GM12878 (cell line): ENCODE measurements at regions not wholly inside any gene's neighbourhood (a gene's known extent, or its start where the extent isn't known, plus 50 kb on each side); places are given as distances from the start of the nearest gene placed in this dataset.

Experiments
- ATAC-seq: fragments of 200-7000 bp; cut with Tn5 transposase; 3 replicates; pipeline ENCODE4 v1.9.1; 2020; ENCODE audit warnings: mild to moderate bottlenecking, moderate library complexity
- BruUV-seq: library from RNA; stranded (reverse); fragments of 400-500 nt; replicated peaks from 2 replicates; lab custom pipeline; 2021; lab: Mats Ljungman, UMichigan
- CTCF ChIA-PET: fragments of 300-600 bp; sonication (Branson Sonifier 250); formaldehyde crosslinking; extraction: SDS; loops from one replicate; lab custom pipeline; 2021; ENCODE audit warnings: inconsistent platforms; lab: Yijun Ruan, JAX
- POLR2A ChIA-PET: fragments of 350-600 bp; formaldehyde crosslinking; extraction: SDS; loops from one replicate; lab custom pipeline; 2021; ENCODE audit warnings: inconsistent platforms; lab: Charles Lee
- RAD21 ChIA-PET: fragments of 300-600 bp; sonication (Branson Sonifier 250); formaldehyde crosslinking; loops from one replicate; lab custom pipeline; 2023; ENCODE audit warnings: antibody characterized with exemption; ENCODE audit not compliant: unreplicated experiment; lab: Charles Lee
- SMC1A ChIA-PET: fragments of 300-600 bp; sonication (Branson Sonifier 250); formaldehyde crosslinking; loops from one replicate; lab custom pipeline; 2023; ENCODE audit not compliant: unreplicated experiment, uncharacterized antibody; lab: Charles Lee
- DNase-seq: peaks from one replicate; pipeline ENCODE4 v3.0.0-alpha.2; 2011; ENCODE audit warnings: low read depth, low spot score
- FAIRE-seq: peaks from 3 replicates; lab custom pipeline; 2011; peaks lifted over from hg19 to GRCh38; lab: Jason Lieb, UNC
- H2AFZ ChIP-seq: 2 replicates; pipeline ENCODE4 v1.6.0; 2011; ENCODE audit warnings: low read depth, low read length, control low read depth; ENCODE audit not compliant: control insufficient read depth
- H3K27ac ChIP-seq: 2 replicates; pipeline ENCODE4 v1.5.1; 2011; ENCODE audit warnings: control low read depth; ENCODE audit not compliant: control insufficient read depth, insufficient read depth
- H3K27me3 ChIP-seq, 2 experiments: replicated peaks in 1 of 2; 2 replicates each; pipeline versions ENCODE4 v1.6.0 to v1.6.1; 2011; ENCODE audit warnings: low read length in 1 of 2; ENCODE audit not compliant: control insufficient read depth in 2 of 2, insufficient read depth in 2 of 2
- H3K36me3 ChIP-seq, 2 experiments: 2 replicates each; pipeline ENCODE4 v1.5.1; 2011; ENCODE audit warnings: low read length in 1 of 2; ENCODE audit not compliant: control insufficient read depth in 2 of 2, insufficient read depth in 2 of 2
- H3K4me1 ChIP-seq: 2 replicates; pipeline ENCODE4 v1.6.1; 2011; ENCODE audit warnings: mild to moderate bottlenecking, low read length, moderate library complexity, mixed read lengths; ENCODE audit not compliant: control insufficient read depth, insufficient read depth
- H3K4me2 ChIP-seq: 2 replicates; pipeline ENCODE4 v1.6.0; 2011; ENCODE audit warnings: control low read depth; ENCODE audit not compliant: control insufficient read depth, insufficient read depth
- H3K4me3 ChIP-seq: fragments of 200-600 bp; sonication (generic); 2 replicates; pipeline ENCODE4 v1.5.1; 2016
- H3K79me2 ChIP-seq: 2 replicates; pipeline ENCODE4 v1.6.0; 2011; ENCODE audit warnings: low read length; ENCODE audit not compliant: control insufficient read depth, insufficient read depth
- H3K9ac ChIP-seq: 2 replicates; pipeline ENCODE4 v1.8.0; 2011; ENCODE audit warnings: low read length, control low read depth, mixed read lengths; ENCODE audit not compliant: control insufficient read depth, insufficient read depth
- H3K9me3 ChIP-seq: replicated peaks from 3 replicates; pipeline ENCODE4 v1.5.1; 2011; ENCODE audit warnings: mild to moderate bottlenecking, low read length; ENCODE audit not compliant: control insufficient read depth, insufficient read depth
- H4K20me1 ChIP-seq: 2 replicates; pipeline ENCODE4 v1.6.0; 2011; ENCODE audit not compliant: control insufficient read depth, insufficient read depth
- CBX3 ChIP-seq: fragments of 200-600 bp; sonication (generic); IDR thresholded peaks from 2 replicates; pipeline ENCODE4 v1.6.1; 2016; ENCODE audit warnings: low read depth, borderline replicate concordance
- IKZF1 ChIP-seq: fragments of 450-650 bp; conservative IDR thresholded peaks from 2 replicates; pipeline ENCODE4 v1.6.1; 2017; ENCODE audit warnings: antibody characterized with exemption, mild to moderate bottlenecking
- KLF5 ChIP-seq: fragments of 450-650 bp; IDR thresholded peaks from 2 replicates; pipeline ENCODE4 v1.6.1; 2014; ENCODE audit warnings: mild to moderate bottlenecking; ENCODE audit not compliant: partially characterized antibody
- LARP7 ChIP-seq: fragments of 450-650 bp; IDR thresholded peaks from 2 replicates; pipeline ENCODE4 v1.6.1; 2017; ENCODE audit warnings: mild to moderate bottlenecking
- PML ChIP-seq: IDR thresholded peaks from 2 replicates; pipeline ENCODE4 v1.6.1; 2012; ENCODE audit warnings: low read length, inconsistent platforms
- POLR2AphosphoS5 ChIP-seq: IDR thresholded peaks from 2 replicates; pipeline ENCODE4 v1.6.1; 2011; ENCODE audit warnings: mild to moderate bottlenecking, low read length, inconsistent platforms
- PRDM15 ChIP-seq: fragments of 450-650 bp; formaldehyde crosslinking; IDR thresholded peaks from 2 replicates; pipeline ENCODE4 v1.4.0; 2020; ENCODE audit warnings: mild to moderate bottlenecking, moderate library complexity
- RELA ChIP-seq: fragments of 450-650 bp; IDR thresholded peaks from 2 replicates; pipeline ENCODE4 v1.8.0; 2014; ENCODE audit warnings: borderline replicate concordance; ENCODE audit not compliant: partially characterized antibody
- SIX5 ChIP-seq: IDR thresholded peaks from 2 replicates; pipeline ENCODE4 v1.6.1; 2011; ENCODE audit warnings: mild to moderate bottlenecking, low read depth, low read length, moderate library complexity; ENCODE audit not compliant: severe bottlenecking
- SMAD1 ChIP-seq: fragments of 450-650 bp; IDR thresholded peaks from 2 replicates; pipeline ENCODE4 v1.6.1; 2018; ENCODE audit warnings: mild to moderate bottlenecking, low read depth; ENCODE audit not compliant: partially characterized antibody
- SUPT20H ChIP-seq: IDR thresholded peaks from 2 replicates; pipeline ENCODE4 v1.6.1; 2011; ENCODE audit warnings: low read depth, mild to moderate bottlenecking, low read length, moderate library complexity, borderline replicate concordance; ENCODE audit not compliant: control insufficient read depth
- TARDBP ChIP-seq: IDR thresholded peaks from 2 replicates; pipeline ENCODE4 v1.6.1; 2016; ENCODE audit warnings: borderline replicate concordance
- YY1 ChIP-seq: IDR thresholded peaks from 2 replicates; pipeline ENCODE4 v1.6.1; 2011; ENCODE audit warnings: low read depth, mild to moderate bottlenecking, low read length
- whole genome bisulfite sequencing: methylation state at CpG from one replicate; pipeline ENCODE4 v1.1.6; 2016; ENCODE audit warnings: low lambda C conversion rate; ENCODE audit not compliant: insufficient replicate concordance, insufficient coverage; ENCODE audit errors: missing lambda C conversion rate; 5-methylcytosine and 5-hydroxymethylcytosine counted together
- in situ Hi-C: fragments of 300-500 bp; cut with MboI; formaldehyde crosslinking; loops from 9 replicates; pipeline ENCODE4 v1.14.3; 2018; ENCODE audit warnings: mixed read lengths
- intact Hi-C: fragments of 100-400 bp; cut with micrococcal nuclease; formaldehyde crosslinking; loops from one replicate; pipeline ENCODE4 v1.14.2; 2022; ENCODE audit not compliant: unreplicated experiment
- TF ChIP-seq, protein P1 (sequence below): fragments of 450-650 bp; formaldehyde crosslinking; IDR thresholded peaks from 2 replicates; pipeline ENCODE4 v1.4.0; 2022; ENCODE audit warnings: mild to moderate bottlenecking, moderate library complexity
- TF ChIP-seq, protein P2 (sequence below): IDR thresholded peaks from 2 replicates; pipeline ENCODE4 v1.6.1; 2011; ENCODE audit warnings: mild to moderate bottlenecking, low read depth, low read length, moderate library complexity; ENCODE audit not compliant: insufficient replicate concordance

DNA sequence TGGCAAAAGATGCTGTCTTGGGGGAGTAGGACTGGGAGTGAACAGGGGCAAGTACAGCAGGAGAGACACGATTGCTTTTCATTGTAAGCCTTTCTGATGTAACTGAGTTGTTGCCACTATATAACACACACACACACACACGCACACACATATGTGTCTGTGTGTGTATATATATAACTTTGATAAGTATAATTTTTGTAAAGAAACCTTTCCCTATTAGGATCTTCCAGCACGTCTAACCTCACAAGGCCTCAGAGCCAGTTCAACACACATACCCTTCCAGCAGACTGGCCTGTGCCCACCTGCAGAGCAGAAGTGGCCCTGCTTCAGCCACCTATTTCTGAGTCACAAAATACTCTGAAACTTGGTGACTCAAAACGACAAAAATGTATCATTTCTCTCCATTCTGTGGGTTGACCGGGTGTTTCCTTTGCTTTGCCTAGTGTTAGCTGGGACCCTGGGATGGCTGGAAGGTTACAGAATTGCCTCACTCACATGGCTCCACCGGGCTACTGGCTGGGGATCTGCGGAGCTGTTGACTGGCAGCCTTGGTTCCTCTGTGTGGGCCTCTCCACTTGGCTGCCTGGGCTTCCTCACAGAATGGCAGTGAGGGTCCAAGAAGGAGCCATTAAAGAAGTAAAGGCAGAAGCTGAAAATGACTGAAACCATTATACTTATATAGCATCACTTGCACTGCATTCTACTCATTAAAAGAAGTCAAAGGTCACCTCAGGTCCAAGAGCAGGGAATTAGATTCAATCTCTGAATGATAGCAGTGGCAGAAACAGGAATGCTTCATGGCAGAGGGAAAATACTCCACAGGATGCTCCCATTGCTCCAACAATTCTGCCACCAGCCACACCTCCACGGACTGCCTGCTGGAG is 126.4 kb downstream of the BANF2 start:
- BruUV-seq: no TSS peak
- Histone ChIP-seq H3K4me3 (no peak overlapping the region), H3K9ac (peak overlapping the region; percentile 24; the same call in 1 of the 2 replicates), H2AFZ (peak overlapping the region; percentile 50), H4K20me1 (no peaks in the 10 kb centered on the region), H3K4me2 (peak overlapping the region; percentile 85), H3K36me3 (no peaks in the 10 kb centered on the region), H3K9me3 (no peaks in the 10 kb centered on the region), H3K4me1 (peaks cover 18% of the 10 kb centered on the region), H3K27me3 (no peaks in the 10 kb centered on the region), H3K27ac (peak overlapping the region; percentile 69), H3K79me2 (no peaks in the 10 kb centered on the region)
- intact Hi-C loops: loop anchor here (5.0 kb wide), 1 partner anchor 71 kb away; no protein-coding TSS in a partner anchor
- ChIA-PET POLR2A (no interaction called here), CTCF (interaction anchor here (1.9 to 2.7 kb wide), 2 partner anchors 31 to 71 kb away, joined by 9 read pairs; no protein-coding TSS in a partner anchor), RAD21 (interaction anchor here (1.1 to 3.0 kb wide), 3 partner anchors 30 to 144 kb away, joined by 3 to 10 read pairs (median 3); partner anchors contain the start of gene RRBP1), SMC1A (interaction anchor here (0.7 to 2.1 kb wide), 6 partner anchors 12 to 72 kb away, joined by 3 to 6 read pairs (median 3); no protein-coding TSS in a partner anchor)
- WGBS: 8% methylated on average over 8 of the region's 8 CpGs
- peak; percentile 74 for DNase-seq
- FAIRE-seq: peak; percentile 92
- in situ Hi-C loops: no loop called here
- ATAC-seq: peak; percentile 96
- no peak for TF ChIP-seq LARP7
- TF ChIP-seq PRDM15 (CRISPR knock-in tag): no peak
- TF ChIP-seq TARDBP: peak; percentile 55; the same call in 1 of the 2 replicates
- peak; percentile 91 for TF ChIP-seq IKZF1
- no peak for TF ChIP-seq KLF5
- TF ChIP-seq SMAD1: no peak
- peak; percentile 79; the same call in 1 of the 2 replicates for TF ChIP-seq YY1
- TF ChIP-seq, protein P1, sequence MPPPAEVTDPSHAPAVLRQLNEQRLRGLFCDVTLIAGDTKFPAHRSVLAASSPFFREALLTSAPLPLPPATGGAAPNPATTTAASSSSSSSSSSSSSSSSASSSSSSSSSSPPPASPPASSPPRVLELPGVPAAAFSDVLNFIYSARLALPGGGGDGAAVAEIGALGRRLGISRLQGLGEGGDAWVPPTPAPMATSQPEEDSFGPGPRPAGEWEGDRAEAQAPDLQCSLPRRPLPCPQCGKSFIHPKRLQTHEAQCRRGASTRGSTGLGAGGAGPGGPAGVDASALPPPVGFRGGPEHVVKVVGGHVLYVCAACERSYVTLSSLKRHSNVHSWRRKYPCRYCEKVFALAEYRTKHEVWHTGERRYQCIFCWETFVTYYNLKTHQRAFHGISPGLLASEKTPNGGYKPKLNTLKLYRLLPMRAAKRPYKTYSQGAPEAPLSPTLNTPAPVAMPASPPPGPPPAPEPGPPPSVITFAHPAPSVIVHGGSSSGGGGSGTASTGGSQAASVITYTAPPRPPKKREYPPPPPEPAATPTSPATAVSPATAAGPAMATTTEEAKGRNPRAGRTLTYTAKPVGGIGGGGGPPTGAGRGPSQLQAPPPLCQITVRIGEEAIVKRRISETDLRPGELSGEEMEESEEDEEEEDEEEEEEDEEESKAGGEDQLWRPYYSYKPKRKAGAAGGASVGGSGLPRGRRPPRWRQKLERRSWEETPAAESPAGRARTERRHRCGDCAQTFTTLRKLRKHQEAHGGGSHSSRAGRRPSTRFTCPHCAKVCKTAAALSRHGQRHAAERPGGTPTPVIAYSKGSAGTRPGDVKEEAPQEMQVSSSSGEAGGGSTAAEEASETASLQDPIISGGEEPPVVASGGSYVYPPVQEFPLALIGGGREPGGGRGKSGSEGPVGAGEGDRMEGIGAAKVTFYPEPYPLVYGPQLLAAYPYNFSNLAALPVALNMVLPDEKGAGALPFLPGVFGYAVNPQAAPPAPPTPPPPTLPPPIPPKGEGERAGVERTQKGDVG (CRISPR knock-in tag): no peak
- TF ChIP-seq PML: peak; percentile 88
- no peak for TF ChIP-seq CBX3
- TF ChIP-seq, protein P2, sequence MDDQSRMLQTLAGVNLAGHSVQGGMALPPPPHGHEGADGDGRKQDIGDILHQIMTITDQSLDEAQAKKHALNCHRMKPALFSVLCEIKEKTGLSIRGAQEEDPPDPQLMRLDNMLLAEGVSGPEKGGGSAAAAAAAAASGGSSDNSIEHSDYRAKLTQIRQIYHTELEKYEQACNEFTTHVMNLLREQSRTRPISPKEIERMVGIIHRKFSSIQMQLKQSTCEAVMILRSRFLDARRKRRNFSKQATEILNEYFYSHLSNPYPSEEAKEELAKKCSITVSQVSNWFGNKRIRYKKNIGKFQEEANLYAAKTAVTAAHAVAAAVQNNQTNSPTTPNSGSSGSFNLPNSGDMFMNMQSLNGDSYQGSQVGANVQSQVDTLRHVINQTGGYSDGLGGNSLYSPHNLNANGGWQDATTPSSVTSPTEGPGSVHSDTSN: no peak
- no peak for TF ChIP-seq RELA
- no peak for TF ChIP-seq POLR2AphosphoS5
- no peak for TF ChIP-seq SIX5
- TF ChIP-seq SUPT20H: no peak
